ENCODE measurements at regions not wholly inside any gene's neighbourhood (a gene's known extent, or its start where the extent isn't known, plus 50 kb on each side); places are given as distances from the start of the nearest gene placed in this dataset.
A peak's percentile ranks its signal among the peaks of the same experiment; 100 is the strongest.
"Not testable (repeated sequence)": the region's sequence is repeated elsewhere in the genome, so short reads cannot be mapped to it uniquely, and the experiment has no call there.

DNA sequence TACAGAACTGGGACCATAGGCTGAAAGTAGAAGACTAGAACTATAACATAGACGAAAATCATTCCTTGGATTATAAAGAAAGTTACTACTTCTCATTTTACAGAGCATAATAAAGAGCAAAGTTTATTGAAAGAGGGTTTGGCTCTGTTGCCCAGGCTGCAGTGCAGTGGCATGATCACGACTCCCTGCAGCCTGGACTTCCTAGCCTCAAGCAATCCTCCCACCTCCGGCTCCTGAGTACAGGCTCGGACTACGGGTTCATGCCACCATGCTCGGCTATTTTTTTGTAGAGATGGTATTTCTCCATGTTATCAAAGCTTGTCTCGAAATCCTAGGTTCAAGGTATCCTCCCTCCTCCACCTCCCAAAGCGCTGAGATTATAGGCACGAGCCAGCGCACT lies 190.1 kb upstream of the FOXG1 start:
- DNase-seq, result no peak

DNA sequence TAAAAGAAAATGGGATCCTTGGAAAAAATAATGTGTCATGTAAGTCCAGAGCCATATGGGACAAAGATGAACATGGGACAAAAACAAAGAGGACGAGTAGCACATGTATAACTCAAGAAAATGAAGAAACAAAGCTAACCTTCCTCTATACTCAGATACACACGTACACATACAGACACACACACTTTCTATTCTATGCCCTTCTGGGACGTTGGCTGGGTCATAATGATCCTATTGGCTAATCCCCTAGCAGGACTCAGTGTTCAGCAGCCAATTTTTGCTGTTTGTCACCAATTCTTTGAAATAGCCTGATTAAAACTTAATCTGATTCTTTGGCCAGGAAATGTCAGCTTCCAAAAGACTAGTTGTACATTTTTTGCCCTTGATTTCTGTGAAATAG lies 189.4 kb upstream of the FOXG1 start:
- no peak for DNase-seq

DNA sequence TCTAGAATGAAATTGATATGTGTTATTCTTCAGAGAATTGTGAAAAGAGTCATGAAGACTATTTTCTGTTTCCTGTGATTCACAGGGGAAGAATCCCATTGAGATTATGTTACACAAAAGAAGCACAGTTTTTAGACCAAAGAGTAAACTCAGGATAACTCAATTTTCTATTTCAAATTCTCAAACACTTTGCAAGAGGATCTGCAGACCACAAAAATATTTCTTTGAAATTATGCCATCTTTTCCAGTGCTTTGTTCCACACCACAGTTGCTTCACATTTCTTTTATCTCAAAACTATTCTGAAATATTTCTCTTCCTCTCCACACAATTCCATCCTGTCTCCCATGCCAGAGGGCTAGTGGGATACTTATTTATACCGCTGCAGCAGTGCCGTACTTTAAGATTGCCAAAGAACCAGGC lies 188.9 kb upstream of the FOXG1 start:
- DNase-seq, result no peak

DNA sequence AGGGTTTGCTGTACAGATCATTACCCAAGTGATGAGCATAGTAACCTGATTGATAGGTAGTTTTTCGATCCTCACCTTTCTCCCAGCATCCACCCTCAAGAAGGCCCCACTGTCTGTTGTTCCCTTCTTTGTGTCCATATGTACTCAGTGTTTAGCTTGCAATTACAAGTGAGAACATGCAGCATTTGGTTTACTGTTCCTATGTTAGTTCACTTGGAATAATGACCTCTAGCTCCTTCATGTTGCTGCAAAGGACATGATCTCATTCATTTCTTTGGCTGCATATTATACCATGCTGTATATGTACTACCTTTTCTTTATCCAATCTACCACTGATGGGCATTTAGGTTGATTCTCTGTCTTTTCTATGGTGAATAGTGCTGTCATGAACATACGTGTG lies 181.6 kb upstream of the FOXG1 start:
- DNase-seq, result no peak

DNA sequence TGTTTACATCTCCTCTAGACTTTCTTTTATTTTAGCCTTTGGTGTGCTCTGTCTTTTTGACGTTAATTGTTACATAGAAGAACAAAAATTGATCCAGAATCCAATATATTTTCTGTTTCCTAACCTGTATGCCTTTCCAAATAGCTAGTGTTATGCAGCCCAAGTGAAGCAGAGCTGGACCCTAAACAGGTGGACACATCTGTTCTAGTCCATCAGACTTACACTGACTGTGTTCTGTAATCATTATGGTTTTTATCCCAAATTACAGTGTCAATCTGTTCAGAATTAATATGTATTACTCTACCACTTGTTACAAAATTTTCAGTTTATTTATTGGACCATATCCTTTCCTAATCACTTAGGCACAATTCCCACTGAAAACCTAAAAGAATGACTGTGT lies 176.8 kb upstream of the FOXG1 start:
- DNase-seq, result no peak

DNA sequence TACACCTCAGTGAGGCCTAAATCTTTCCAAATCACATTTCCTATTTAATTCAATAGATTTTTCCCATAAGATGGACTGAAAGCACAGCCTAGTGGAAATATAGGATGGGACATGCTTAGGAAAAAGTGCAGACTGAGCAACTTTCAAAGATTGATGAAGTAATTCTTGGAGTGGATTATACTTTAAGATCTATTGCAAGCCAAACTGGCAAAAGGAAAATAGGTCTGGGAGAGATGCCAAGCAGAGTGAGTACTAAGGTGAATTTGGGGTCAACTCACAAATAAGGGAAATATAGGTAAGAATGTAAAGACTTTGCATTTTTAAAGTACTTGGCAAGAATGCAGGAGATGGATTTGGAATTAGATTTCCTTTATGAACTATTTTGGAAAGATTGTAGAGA lies 170.2 kb upstream of the FOXG1 start:
- DNase-seq, result no peak

DNA sequence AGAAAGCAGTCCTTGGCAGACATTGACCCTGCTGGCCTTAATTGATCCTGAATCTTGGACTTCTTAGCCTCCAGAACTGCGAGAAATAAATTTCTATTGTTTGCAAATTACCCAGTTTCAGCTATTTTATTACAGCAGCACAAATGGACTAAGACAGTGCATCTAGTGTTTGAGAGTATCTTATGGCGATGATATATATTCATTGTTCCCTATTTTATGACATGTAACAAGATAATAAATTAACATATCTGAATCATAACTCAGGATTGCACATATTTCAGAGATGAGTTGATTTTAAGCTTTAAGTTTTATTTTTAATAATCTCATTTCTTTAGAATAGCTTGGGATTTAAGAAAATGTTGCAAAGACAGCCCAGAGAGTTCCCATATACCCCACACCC lies 167.4 kb upstream of the FOXG1 start:
- no peak for DNase-seq

DNA sequence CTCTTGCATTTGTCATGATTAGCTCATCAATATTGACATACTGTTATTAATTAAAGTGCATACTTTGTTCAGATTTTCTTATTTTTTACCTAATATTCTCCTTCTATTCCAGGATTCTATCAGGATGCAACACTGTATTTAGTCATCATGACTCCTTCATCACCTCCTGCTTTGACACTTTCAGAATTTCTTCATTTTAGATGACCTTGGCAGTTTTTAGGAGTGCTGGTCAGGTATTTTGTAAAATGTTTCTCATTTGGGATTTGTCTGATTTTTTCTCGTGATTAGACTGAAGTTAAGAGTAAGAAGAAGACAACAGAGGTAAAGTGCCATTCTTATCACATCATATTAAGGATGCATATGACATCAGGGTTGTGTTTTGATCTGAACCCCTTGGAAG lies 167.0 kb upstream of the FOXG1 start:
- DNase-seq, result no peak

DNA sequence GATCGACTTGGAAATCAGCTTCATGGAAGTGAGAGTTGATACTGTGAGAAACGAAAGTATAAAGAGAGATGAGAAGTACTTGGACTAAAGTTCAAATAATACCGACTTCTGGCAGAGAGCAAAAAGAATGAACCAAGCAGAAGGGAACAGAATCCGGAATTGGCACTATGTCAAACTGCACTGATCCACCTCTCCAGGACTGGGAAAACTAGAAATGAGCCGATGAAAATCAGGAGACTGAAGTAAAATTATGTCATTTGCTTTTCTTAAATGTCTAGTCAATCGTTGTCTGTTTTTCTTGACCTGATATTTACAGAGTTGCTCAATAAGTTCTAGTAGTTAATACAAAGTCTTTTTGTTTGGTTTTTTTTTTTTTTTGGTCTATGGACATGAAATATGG lies 163.0 kb upstream of the FOXG1 start:
- DNase-seq, result no peak

DNA sequence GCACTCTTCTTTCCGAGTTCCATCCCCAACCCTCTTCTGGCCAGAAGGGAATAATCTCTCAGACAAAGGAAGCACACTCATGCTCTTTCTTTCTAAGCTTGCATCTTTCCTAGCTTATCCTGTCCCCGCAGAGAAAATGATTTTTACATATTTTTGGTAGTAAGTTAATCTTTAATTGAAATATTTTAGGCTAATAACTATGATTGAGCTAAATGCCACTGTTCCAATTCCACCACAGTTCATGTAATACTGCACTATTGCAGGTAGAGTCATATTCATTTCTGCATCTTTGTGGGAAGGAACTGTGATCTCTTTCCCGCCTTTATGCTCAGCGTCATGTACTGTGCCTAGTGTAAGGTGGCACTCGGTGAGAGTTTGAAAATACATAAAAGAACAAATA lies 158.9 kb upstream of the FOXG1 start:
- DNase-seq, result no peak

DNA sequence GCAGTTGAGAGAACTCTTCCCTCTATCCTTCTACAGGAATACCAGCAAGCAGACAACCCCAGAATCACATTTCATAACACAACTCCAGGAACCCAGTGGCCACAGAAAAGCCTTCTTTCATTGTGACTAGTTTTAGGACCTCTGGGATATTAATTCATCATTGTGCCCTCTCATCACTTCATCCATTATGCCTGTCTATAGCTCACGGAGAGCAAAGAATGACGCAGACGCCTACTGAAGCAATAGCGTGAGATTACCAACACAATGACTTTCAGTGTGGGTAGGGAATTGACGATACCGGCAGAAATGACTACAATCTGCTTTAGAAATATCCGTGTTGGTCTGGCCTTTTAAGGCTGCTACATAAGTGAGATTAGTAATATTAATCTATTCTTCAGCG lies 158.1 kb upstream of the FOXG1 start:
- DNase-seq, result no peak

DNA sequence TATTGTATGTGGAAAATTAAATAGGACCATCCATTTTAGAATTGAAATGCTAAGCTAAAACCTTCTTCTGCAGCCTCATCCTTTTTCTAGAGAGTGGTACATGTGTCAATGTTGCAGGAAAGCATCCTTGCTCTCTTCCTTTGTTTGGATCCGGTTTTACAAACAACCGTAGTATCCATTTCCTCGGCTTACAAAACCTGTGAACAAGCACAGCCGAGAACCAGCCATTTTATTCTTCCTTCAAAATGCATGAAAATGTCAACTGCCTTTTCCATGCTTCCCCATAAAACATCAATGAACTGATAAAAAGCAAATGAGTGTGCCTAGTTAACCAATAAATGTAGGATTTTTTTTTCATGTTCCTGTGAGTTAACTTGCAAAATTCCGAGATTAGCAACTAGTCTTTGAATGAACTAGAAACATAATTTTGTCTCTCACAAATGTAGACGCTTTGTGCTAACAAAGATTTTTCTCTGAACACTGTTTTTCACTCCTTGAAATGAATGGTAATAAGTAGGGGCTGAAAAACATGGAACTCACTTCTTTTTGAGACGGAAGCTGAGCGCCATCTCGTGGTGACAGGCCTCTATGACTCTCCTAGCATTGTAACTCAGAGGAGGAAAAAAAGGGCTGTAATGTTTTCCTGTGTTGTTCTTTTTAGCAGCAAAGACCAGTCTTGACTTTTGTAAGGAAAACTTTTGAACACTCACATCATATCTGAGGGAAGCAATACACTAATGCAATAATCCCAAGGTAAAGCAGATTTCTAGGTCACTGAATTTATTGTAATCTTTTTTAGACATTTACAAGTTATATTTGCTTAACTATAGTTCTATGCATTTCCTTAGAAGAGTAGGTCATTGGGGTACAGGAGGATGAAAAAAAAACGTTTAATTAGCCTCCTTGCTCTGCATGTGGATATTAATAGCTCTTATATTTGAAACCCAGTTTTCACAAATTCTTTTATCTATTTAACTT lies 157.4 kb upstream of the FOXG1 start:
- peak; percentile 28 to 35 for DNase-seq

DNA sequence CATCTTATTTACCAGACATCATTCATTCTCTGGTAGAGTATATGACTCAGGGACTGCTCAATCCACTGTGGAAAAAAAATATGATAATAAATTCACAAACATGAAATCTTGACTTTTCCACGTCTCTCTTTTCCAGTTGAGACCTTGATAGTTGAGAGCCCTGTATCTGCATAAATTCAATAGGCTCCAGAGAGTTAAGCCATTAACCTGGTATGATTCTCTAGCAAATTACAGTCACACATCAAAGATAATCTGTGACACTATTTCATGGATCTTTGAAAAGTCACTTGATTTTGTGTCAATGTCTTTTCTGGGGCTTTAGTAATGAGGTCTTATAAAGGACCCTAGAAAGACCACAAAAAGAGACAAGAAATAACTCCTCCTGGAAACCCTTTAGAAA lies 154.2 kb upstream of the FOXG1 start:
- DNase-seq, result no peak

DNA sequence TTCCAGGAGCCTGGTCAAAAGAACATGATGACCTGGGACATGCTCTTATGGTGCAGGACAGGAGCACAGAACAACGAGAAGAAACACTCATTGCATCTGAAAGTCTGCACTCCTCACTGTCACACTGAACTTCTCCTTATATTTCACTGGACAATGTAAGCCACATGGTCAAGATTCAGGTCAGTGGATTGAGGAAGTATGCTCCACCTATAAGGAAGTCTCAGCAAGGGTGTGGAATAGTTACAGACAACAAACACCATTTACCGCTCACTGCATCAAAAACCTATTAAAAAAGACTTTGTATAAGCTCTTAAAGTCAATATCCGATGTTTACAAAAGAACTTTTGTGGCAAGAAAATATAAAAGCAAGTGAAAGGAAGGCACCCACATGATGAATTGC lies 153.1 kb upstream of the FOXG1 start:
- DNase-seq, result no peak

DNA sequence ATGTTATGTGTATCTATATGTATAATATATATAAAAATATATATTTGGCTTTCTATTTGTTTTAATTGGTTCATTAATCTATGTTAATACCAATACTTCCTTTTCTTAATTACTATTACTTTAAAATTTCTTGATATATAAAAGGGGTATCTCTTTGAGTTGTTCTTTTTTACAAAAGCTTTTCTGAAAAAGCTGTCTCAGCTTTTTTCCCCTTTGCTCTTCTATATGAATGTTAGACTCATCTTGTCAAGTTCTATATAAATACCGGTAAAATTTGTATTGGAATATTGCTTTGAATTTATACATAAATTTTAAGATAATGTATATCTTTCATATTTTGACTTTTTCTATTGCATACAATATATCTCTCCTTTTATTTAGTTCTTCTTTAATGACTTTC lies 139.8 kb upstream of the FOXG1 start:
- DNase-seq, result no peak

DNA sequence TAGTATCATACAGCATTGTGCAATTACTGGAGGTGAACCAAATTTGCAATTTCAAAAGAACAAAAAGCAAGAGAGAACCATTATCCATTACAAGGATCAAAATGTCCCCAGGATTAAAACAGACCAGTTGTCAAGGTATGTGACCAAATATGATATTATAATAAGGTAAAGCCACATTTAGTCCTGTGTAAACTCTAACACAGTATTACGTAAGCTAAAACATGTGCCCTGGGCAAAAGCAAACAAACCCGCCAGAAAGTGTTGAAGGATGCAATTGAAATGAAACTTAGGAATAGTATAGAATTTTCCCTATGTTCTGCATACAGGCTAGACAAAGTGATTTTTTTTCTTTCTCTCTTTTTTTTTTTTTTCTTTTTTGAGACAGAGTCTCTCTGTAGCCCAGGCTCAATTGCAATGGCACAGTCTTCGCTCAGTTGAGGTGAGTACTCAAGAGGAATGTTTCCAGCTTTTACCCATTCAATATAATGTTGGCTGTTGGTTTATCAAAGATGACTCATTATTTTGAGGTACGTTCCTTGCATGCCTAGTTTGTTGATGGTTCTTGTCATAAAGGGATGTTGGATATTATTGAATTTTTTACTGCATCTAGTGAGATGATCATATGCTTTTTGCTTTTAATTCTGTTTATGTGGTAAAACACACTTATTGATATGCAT lies 137.1 kb upstream of the FOXG1 start:
- no peak for DNase-seq

DNA sequence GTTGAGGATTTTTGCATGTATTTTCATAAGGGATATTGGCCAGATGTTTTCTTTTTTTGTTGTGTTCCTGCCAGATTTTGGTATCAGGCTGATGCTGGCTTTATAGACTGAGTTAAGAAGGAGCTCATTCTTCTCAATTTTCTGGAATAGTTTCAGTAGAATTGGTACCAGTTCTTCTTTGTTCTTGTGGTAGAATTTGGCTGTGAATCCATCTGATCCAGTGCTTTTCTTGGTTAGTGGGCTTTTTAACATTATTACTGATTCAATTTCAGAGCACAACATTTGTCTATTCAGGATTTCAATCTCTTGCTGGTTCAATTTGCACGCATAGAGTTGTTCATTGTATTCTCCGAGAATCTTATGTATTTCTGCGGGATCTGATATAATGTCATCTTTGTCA lies 136.5 kb upstream of the FOXG1 start:
- DNase-seq, result no peak

DNA sequence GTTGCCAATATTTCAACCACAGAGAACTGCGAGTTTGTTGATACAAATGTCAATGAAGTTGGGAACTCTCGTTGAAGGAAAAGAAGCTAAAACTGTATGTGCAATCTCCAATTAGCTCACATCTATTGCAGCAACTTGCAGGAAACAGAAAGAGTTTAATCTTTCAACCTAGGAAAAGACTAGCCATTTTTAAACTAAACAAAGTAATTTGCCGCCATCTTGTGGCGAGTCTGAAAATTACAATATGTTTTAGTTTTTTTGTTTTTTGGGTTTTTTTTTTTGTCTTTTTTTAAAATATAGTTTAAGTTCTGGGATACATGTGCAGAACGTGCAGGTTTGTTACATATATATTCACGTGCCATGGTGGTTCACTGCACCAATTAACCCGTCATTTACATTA lies 131.2 kb upstream of the FOXG1 start:
- DNase-seq, result no peak

DNA sequence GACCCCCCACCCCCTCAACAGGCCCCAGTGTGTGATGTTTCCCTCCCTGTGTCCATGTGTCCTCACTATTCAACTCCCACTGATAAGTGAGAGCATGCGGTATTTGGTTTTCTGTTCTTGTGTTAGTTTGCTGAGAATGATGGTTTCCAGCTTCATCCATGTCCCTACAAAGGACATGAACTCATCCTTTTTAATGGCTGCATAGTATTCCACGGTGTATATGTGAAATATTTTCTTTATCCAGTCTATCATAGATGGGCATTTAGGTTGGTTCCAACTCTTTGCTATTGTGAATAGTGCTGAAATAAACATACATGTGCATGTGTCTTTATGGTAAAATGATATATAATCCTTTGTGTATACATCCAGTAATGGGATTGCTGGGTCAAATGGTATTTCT lies 130.8 kb upstream of the FOXG1 start:
- not testable (repeated sequence) for DNase-seq

DNA sequence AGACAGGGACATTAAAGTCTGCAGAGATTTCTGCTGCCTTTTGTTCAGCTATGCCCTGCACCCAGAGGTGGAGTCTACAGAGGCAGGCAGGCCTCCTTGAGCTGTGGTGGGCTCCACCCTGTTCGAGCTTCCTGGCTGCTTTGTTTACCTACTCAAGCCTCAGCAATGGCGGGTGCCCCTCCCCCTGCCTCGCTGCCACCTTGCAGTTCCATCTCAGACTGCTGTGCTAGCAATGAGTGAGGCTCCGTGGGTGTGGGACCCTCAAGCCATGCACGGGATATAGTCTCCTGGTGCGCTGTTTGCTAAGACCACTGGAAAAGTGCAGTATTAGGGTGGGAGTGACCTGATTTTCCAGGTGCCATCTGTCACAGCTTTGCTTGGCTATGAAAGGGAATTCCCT lies 125.4 kb upstream of the FOXG1 start:
- not testable (repeated sequence) for DNase-seq

DNA sequence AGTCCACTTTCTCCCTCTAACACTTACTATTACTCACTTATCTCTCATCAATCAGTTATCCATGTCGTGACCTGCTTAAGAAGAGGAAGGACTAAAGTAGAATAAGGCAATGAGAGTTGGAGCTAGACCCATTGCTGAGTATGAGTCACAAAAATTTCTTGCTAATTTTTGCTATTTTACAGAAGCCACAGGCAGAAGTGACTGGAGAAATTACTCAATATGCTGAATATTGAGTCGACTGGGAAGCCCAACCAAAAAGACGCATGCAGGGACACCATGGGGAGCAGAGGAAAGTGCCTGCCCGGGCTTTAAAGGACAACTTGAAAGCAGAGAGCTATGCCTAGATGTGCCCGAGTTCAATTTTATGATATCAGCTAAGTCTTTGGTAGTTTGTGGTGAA lies 115.4 kb upstream of the FOXG1 start:
- DNase-seq, result no peak

DNA sequence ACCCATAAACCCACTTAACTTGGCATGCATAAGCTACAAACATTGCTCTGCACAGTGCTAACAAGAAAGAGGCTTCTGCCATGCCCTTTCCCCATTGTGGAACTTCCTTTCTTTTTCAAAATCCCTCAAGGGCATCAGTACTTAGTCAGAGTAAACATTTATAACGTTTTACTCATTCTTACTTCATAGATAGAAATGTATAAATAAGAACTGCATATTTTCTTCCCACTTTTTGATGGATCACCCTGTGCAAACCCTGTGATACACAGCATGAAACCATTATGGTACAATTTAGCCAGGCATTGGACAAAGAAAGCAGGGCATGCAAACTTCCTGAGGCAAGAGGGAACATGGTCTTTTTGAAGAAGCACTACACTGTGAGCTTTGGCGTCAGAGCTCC lies 113.8 kb upstream of the FOXG1 start:
- no peak for DNase-seq

DNA sequence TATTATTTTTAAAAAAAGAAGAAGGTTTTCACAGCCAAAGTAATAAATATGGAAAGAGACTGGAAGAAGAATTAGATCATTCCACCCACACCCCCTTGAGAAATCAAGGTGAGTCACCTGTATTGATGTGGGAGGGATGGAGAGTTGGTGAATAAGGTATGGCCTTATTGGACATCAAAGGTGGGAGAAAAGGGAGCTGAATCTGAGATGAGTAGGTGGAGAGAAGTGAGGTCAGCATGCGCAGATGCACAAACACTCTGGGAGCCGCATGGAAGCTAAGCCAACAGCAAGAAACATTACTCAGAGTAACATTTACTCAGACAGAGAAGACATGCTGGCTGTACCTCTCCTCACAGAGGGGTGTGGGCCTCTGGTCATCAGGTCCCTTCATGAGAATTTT lies 113.1 kb upstream of the FOXG1 start:
- DNase-seq, result no peak

DNA sequence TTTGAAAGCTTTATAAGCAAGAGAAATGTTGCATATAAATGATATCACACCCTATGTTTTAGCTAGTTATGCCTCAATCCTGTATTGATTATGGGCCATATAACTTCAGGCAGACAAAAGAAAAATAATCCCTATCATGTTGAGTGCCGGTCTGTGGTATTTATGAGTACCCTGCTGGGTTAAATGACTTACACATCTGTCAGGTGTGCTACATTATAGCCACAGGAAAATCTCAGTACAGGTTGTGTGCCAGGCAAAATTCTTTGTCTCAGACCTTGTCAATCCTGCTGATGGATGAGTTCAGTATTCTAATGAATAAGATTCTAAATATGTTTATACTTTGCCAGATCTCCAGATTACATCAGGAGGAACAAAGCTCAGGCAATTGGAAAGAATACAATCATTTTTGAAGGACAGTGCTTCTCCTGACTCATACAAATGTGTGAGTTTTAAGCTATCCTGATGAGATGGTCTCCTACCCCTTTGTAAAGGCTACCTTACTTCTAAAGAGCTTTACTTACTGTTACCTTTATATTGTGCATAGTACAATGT lies 109.8 kb upstream of the FOXG1 start:
- DNase-seq, result no peak
